ENCODE measurements at regions not wholly inside any gene's neighbourhood (a gene's known extent, or its start where the extent isn't known, plus 50 kb on each side); places are given as distances from the start of the nearest gene placed in this dataset.

DNA sequence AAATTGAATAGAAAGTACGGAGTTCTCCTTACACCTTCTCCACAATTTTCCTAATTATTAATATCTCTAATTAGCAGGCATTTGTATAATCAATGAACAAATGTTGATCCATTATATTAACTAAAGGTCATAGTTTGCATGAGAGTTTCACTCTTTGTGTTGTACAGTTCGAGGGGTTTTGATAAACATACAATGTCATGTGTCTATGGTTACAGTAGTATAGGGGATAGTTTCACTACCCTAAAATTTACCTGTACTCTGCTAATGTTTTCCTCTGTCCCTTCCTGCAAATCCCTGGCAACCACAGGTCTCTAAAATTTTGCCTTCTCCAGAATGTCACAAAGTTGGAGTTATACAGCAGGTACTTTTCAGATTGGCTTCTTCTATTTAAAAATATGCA is 1199.8 kb upstream of the GJE1 start:
- Histone ChIP-seq H3K27me3 (ENCODE audit: insufficient read depth, low read depth, low read length) (no peaks in the 10 kb centered on the region), H4K20me1 (ENCODE audit: insufficient read depth) (no peaks in the 10 kb centered on the region), H3K27ac (ENCODE audit: low read length) (no peak overlapping the region), H3K4me3 (ENCODE audit: low read length) (no peak overlapping the region), H3K4me2 (ENCODE audit: low read length) (no peak overlapping the region), H3K9ac (ENCODE audit: low read length) (no peak overlapping the region), H3K36me3 (ENCODE audit: insufficient read depth, low read length) (no peaks in the 10 kb centered on the region), H3K79me2 (replicated peaks; ENCODE audit: insufficient read depth, low read length) (no peaks in the 10 kb centered on the region), H3K9me3 (ENCODE audit: low read length) (no peaks in the 10 kb centered on the region), H3K9me2 (ENCODE audit: insufficient read depth, low read length) (no peaks in the 10 kb centered on the region), H2AFZ (ENCODE audit: low read depth, low read length) (no peak overlapping the region), H3F3A (ENCODE audit: insufficient read depth, low read length, poor library complexity, severe bottlenecking) (no peaks in the 10 kb centered on the region)
- TF ChIP-seq EP300 (conservative IDR thresholded peaks at IDR 0.05; ENCODE audit: poor library complexity, severe bottlenecking) (no peak), EZH2 (IDR thresholded peaks at IDR 0.05; ENCODE audit: borderline replicate concordance, insufficient read depth, low read length, poor library complexity, severe bottlenecking) (no peak), POLR2AphosphoS5 (IDR thresholded peaks at IDR 0.05) (no peak)
- TF ChIP-seq, protein P1, sequence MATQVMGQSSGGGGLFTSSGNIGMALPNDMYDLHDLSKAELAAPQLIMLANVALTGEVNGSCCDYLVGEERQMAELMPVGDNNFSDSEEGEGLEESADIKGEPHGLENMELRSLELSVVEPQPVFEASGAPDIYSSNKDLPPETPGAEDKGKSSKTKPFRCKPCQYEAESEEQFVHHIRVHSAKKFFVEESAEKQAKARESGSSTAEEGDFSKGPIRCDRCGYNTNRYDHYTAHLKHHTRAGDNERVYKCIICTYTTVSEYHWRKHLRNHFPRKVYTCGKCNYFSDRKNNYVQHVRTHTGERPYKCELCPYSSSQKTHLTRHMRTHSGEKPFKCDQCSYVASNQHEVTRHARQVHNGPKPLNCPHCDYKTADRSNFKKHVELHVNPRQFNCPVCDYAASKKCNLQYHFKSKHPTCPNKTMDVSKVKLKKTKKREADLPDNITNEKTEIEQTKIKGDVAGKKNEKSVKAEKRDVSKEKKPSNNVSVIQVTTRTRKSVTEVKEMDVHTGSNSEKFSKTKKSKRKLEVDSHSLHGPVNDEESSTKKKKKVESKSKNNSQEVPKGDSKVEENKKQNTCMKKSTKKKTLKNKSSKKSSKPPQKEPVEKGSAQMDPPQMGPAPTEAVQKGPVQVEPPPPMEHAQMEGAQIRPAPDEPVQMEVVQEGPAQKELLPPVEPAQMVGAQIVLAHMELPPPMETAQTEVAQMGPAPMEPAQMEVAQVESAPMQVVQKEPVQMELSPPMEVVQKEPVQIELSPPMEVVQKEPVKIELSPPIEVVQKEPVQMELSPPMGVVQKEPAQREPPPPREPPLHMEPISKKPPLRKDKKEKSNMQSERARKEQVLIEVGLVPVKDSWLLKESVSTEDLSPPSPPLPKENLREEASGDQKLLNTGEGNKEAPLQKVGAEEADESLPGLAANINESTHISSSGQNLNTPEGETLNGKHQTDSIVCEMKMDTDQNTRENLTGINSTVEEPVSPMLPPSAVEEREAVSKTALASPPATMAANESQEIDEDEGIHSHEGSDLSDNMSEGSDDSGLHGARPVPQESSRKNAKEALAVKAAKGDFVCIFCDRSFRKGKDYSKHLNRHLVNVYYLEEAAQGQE (IDR thresholded peaks at IDR 0.05; ENCODE audit: borderline replicate concordance), result no peak

DNA sequence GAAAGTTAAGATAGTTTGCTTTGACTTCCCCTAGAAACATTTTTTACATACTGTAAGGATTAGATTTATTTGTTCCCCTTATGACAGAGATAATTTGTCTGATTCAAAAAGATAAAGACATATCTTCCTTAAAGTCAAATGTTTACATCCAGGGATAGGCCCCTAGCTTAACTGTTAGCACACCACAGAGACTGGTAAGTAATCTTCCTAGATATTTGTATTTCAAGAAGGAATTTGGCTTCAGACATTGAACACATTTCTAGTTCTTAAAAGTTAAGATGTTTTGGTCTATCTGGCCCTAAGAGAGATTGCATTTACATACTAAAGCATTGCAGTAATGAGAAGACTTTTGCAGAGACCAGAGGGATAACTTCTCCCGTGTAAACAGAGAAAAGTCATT is 1201.1 kb upstream of the GJE1 start:
- no peak for TF ChIP-seq RAD21 (conservative IDR thresholded peaks at IDR 0.05)
- TF ChIP-seq TAF1 (IDR thresholded peaks at IDR 0.05; ENCODE audit: low read depth), result no peak
- TF ChIP-seq EP300 (conservative IDR thresholded peaks at IDR 0.05; ENCODE audit: poor library complexity, severe bottlenecking), result no peak
- no peak for TF ChIP-seq EZH2 (IDR thresholded peaks at IDR 0.05; ENCODE audit: borderline replicate concordance, insufficient read depth, low read length, poor library complexity, severe bottlenecking)
- TF ChIP-seq, protein P1 (IDR thresholded peaks at IDR 0.05; ENCODE audit: borderline replicate concordance), result no peak
- TF ChIP-seq POLR2AphosphoS5 (IDR thresholded peaks at IDR 0.05), result no peak
- TF ChIP-seq MXI1 (conservative IDR thresholded peaks at IDR 0.05; ENCODE audit: poor library complexity, severe bottlenecking), result no peak
- TF ChIP-seq, protein P2, sequence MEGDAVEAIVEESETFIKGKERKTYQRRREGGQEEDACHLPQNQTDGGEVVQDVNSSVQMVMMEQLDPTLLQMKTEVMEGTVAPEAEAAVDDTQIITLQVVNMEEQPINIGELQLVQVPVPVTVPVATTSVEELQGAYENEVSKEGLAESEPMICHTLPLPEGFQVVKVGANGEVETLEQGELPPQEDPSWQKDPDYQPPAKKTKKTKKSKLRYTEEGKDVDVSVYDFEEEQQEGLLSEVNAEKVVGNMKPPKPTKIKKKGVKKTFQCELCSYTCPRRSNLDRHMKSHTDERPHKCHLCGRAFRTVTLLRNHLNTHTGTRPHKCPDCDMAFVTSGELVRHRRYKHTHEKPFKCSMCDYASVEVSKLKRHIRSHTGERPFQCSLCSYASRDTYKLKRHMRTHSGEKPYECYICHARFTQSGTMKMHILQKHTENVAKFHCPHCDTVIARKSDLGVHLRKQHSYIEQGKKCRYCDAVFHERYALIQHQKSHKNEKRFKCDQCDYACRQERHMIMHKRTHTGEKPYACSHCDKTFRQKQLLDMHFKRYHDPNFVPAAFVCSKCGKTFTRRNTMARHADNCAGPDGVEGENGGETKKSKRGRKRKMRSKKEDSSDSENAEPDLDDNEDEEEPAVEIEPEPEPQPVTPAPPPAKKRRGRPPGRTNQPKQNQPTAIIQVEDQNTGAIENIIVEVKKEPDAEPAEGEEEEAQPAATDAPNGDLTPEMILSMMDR (IDR thresholded peaks at IDR 0.05; ENCODE audit: poor library complexity, severe bottlenecking), result no peak
- TF ChIP-seq SMC3 (conservative IDR thresholded peaks at IDR 0.05; ENCODE audit: poor library complexity), result no peak

More for the DNA sequence above, 1201.1 kb upstream of the GJE1 start:
- Histone ChIP-seq H3K4me2 (ENCODE audit: low read length) (no peak overlapping the region), H3K27me3 (ENCODE audit: insufficient read depth, low read depth, low read length) (no peaks in the 10 kb centered on the region), H3K27ac (ENCODE audit: low read length) (no peak overlapping the region), H3K36me3 (ENCODE audit: insufficient read depth, low read length) (no peaks in the 10 kb centered on the region), H3K9me2 (ENCODE audit: insufficient read depth, low read length) (no peaks in the 10 kb centered on the region), H3F3A (ENCODE audit: insufficient read depth, low read length, poor library complexity, severe bottlenecking) (no peaks in the 10 kb centered on the region), H4K20me1 (ENCODE audit: insufficient read depth) (no peaks in the 10 kb centered on the region), H3K9ac (ENCODE audit: low read length) (no peak overlapping the region), H2AFZ (ENCODE audit: low read depth, low read length) (no peak overlapping the region), H3K9me3 (ENCODE audit: low read length) (no peaks in the 10 kb centered on the region), H3K4me3 (ENCODE audit: low read length) (no peak overlapping the region), H3K79me2 (replicated peaks; ENCODE audit: insufficient read depth, low read length) (no peaks in the 10 kb centered on the region)

Measured in neural cell (in vitro differentiated cells).